B cell (primary cell): ENCODE measurements at regions not wholly inside any gene's neighbourhood (a gene's known extent, or its start where the extent isn't known, plus 50 kb on each side); places are given as distances from the start of the nearest gene placed in this dataset.

Experiments
- CTCF ChIP-seq: fragments of 200-600 bp; IDR thresholded peaks from one replicate; pipeline ENCODE4 v1.8.0; 2022; ENCODE audit warnings: antibody characterized with exemption, mild to moderate bottlenecking
- EZH2 ChIP-seq: IDR thresholded peaks from 2 replicates; pipeline ENCODE4 v1.6.1; 2012; ENCODE audit warnings: borderline replicate concordance, low read depth, mild to moderate bottlenecking, moderate library complexity, low read length; ENCODE audit not compliant: insufficient read depth, poor library complexity, severe bottlenecking

GRCh38 chr1:29641921-29642320, 405.6 kb downstream of the PTPRU start:
- no peak for TF ChIP-seq CTCF
- TF ChIP-seq EZH2: no peak
